ENCODE measurements at regions not wholly inside any gene's neighbourhood (a gene's known extent, or its start where the extent isn't known, plus 50 kb on each side); places are given as distances from the start of the nearest gene placed in this dataset.
"Not testable (repeated sequence)": the region's sequence is repeated elsewhere in the genome, so short reads cannot be mapped to it uniquely, and the experiment has no call there.

DNA sequence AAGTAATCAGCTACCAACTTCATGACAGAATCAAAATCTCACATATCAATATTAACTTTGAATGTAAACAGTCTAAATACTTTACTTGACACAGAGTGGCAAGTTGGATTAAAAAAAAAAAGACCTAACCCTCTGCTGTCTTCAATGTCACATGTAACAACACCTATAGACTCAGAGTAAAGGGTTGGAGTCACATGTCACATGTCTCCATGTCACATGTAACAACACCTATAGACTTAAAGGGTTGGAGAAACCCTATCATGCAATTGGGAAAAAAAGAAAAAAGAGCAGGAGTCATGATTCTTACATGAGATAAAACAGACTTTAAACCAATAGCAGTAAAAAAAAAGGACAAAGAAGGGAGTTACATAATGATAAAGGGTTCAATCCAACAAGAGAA is 665.3 kb upstream of the LRRTM1 start:
- no peak overlapping the region for H3K4me3 ChIP-seq
- in situ Hi-C loops (cut with MboI; ENCODE audit: low pct_unique_long_range_greater_than_20kb in 2 of 9, low sequenced_read_pairs in 9 of 9, unreplicated experiment in 9 of 9): no loop called here
- H3K4me1 ChIP-seq (replicated peaks in 1 of 2): no peaks in the 10 kb centered on the region
- H3K27ac ChIP-seq: no peak overlapping the region
- no peak for ATAC-seq (replicated peaks in 6 of 8)

DNA sequence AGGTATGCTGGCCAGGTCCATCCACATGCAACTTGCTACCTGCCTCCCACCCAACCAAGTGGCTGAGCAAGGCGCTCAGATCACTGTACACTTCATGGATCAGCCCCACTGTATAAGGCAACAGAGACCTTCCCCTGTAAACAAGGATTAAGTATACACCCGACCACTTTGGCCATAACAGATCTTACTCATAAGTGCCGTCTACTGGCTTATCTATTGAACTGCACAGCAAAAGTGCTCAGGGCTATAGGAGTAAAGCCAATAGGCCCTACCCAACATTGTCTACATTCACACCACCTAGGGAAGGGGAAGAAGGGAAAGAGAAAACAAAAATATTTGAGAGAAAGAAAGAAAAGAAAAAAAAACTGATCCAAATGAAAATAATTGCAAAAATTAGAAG is 663.9 kb upstream of the LRRTM1 start:
- Histone ChIP-seq H3K27ac (no peak overlapping the region), H3K4me3 (no peak overlapping the region), H3K4me1 (replicated peaks in 1 of 2) (no peaks in the 10 kb centered on the region)
- ATAC-seq (replicated peaks in 6 of 8): no peak
- in situ Hi-C loops (cut with MboI; ENCODE audit: low pct_unique_long_range_greater_than_20kb in 2 of 9, low sequenced_read_pairs in 9 of 9, unreplicated experiment in 9 of 9): no loop called here
- 7 to 100% (median 53%) methylated on average over 1 to 3 of the region's 3 CpGs; no CpG with 5 or more reads in 2 of the 10 experiments for WGBS, 10 experiments

DNA sequence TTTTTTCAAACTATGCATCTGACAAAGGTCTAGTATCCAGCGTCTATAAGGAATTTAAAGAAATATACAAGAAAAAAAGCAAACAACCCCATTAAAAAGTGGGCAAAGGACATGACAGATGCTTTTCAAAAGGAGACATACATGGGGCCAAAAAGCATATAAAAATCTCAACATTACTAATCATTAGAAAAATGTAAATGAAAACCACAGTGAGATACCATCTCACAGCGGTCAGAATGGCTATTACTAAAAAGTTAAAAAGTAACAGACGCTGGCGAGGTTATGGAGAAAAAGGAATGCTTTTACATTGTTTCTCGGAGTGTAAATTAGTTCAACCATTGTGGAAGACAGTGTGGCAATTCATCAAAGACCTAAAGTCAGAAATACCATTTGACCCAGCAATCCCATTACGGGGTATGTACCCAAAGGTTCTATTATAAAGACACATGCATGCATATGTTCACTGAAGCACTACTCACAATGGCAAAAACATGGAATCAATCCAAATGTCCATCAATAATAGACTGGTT is 643.1 kb upstream of the LRRTM1 start:
- Histone ChIP-seq H3K27ac (no peak overlapping the region), H3K4me1 (replicated peaks in 1 of 2) (no peaks in the 10 kb centered on the region), H3K4me3 (no peak overlapping the region)
- ATAC-seq (replicated peaks in 6 of 8): no peak
- in situ Hi-C loops (cut with MboI; ENCODE audit: low pct_unique_long_range_greater_than_20kb in 2 of 9, low sequenced_read_pairs in 9 of 9, unreplicated experiment in 9 of 9): no loop called here
- 22 to 62% (median 39%) methylated on average over 1 to 6 of the region's 6 CpGs for WGBS, 10 experiments

DNA sequence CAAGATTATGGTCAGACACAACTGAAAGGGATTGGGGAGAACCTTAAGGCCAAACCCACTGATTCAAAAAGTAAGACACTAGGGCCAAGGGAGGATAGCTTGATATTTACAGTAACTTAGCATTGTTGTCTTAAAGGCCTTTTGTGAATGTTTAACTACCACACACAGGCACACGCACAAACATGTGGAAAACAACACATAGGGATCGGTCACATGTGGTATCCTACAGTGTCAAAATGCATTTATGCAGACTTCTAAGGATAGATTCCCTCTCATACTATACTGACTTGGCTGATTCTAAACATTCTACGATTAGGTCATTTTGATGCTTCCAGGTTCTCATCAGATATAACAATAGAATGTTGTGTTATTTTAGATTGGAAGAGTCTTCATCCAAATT is 638.9 kb upstream of the LRRTM1 start:
- H3K4me3 ChIP-seq: no peak overlapping the region
- 0 to 100% (median 73%) methylated on average over 1 to 3 of the region's 3 CpGs; no CpG with 5 or more reads in 1 of the 10 experiments for WGBS, 10 experiments
- no peaks in the 10 kb centered on the region for H3K4me1 ChIP-seq (replicated peaks in 1 of 2)
- no peak for ATAC-seq (replicated peaks in 6 of 8)
- in situ Hi-C loops (cut with MboI; ENCODE audit: low pct_unique_long_range_greater_than_20kb in 2 of 9, low sequenced_read_pairs in 9 of 9, unreplicated experiment in 9 of 9): no loop called here
- H3K27ac ChIP-seq: no peak overlapping the region

DNA sequence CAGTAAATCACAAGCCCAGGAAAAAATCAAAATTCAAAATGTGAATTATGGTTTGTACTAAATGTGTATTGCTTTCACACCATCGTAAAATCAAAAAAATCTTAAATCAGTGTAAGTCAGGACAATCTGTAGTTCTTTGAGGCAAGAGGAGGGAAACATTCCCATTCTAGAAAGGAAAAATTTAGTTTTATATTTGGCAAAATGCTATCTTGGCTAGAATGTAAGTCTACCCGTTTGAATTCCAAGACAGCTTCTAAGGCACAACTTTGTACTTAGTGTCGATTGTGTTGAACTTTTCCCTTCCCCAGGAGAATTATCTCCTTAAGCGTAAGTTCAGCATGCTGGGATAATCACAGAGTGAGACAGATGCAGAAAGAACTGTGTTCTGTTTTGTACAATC is 638.2 kb upstream of the LRRTM1 start:
- no peak for ATAC-seq (replicated peaks in 6 of 8)
- in situ Hi-C loops (cut with MboI; ENCODE audit: low pct_unique_long_range_greater_than_20kb in 2 of 9, low sequenced_read_pairs in 9 of 9, unreplicated experiment in 9 of 9): no loop called here
- WGBS, 10 experiments: 0 to 100% (median 93%) methylated on average over 1 to 4 of the region's 4 CpGs; no CpG with 5 or more reads in 1 of the 10 experiments
- Histone ChIP-seq H3K4me1 (replicated peaks in 1 of 2) (no peaks in the 10 kb centered on the region), H3K27ac (no peak overlapping the region), H3K4me3 (no peak overlapping the region)

DNA sequence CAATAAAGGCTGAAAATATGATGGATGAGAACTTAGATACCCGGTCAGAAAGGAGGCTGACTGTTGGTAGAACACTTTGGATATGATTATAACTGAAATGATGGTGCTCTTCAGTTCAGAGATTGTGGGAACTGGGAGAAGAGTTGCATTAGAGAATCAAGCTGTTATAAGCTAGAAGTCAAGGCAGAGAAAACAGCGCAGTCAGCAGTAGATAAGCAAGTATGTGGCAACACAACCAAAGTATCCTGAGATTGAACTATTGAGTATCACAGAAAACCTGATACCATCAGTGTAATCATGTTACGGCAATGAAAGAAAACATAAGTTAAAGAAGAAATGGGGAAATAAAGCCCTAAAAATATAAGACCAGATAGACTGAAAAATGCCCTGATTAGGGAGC is 633.9 kb upstream of the LRRTM1 start:
- no peak overlapping the region for H3K27ac ChIP-seq
- WGBS, 10 experiments: 0 to 93% (median 63%) methylated on average over 1 to 3 of the region's 3 CpGs
- in situ Hi-C loops (cut with MboI; ENCODE audit: low pct_unique_long_range_greater_than_20kb in 2 of 9, low sequenced_read_pairs in 9 of 9, unreplicated experiment in 9 of 9): no loop called here
- ATAC-seq (replicated peaks in 6 of 8): no peak
- H3K4me1 ChIP-seq (replicated peaks in 1 of 2): no peaks in the 10 kb centered on the region
- no peak overlapping the region for H3K4me3 ChIP-seq

DNA sequence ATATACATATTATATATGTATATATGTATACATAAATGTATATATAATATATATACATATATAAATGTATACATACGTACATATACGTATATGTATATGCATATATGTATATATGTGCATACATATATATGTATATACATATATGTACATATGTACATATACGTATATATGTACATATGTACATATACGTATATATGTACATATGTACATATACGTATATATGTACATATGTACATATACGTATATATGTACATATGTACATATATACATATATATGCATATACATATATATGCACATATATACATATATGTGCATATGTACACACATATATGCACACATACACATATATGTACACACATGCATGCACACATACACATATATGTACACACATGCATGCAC is 627.3 kb upstream of the LRRTM1 start:
- H3K4me1 ChIP-seq (replicated peaks in 1 of 2); H3K4me3 ChIP-seq; H3K27ac ChIP-seq; ATAC-seq (replicated peaks in 6 of 8); in situ Hi-C loops (cut with MboI; ENCODE audit: low pct_unique_long_range_greater_than_20kb in 2 of 9, low sequenced_read_pairs in 9 of 9, unreplicated experiment in 9 of 9): not testable (repeated sequence)
- 47 to 80% methylated on average over 1 to 3 of the region's 6 CpGs; no CpG with 5 or more reads in 8 of the 10 experiments for WGBS, 10 experiments

DNA sequence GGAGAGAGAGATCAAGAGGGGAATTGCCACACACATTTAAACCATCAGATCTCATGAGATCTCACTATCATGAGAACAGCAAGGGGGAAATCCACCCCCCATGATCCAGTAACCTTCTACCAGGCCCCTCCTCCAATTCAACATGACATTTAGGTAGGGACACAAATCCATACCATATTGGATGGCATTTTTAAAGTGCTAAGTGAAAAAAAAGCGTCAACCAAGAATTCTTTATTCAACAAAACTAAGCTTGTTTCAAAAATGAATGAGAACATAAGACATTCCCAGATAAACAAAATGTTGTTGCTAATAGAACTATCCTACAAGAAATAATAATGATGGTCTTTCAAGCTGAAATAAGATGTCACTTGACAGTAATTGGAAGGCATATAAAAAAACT is 626.2 kb upstream of the LRRTM1 start:
- no peak for ATAC-seq (replicated peaks in 6 of 8)
- no peak overlapping the region for H3K4me3 ChIP-seq
- no peak overlapping the region for H3K27ac ChIP-seq
- WGBS, 10 experiments: 17 to 100% (median 80%) methylated on average over 1 of the region's 1 CpG; no CpG with 5 or more reads in 3 of the 10 experiments
- in situ Hi-C loops (cut with MboI; ENCODE audit: low pct_unique_long_range_greater_than_20kb in 2 of 9, low sequenced_read_pairs in 9 of 9, unreplicated experiment in 9 of 9): no loop called here
- H3K4me1 ChIP-seq (replicated peaks in 1 of 2): no peaks in the 10 kb centered on the region

DNA sequence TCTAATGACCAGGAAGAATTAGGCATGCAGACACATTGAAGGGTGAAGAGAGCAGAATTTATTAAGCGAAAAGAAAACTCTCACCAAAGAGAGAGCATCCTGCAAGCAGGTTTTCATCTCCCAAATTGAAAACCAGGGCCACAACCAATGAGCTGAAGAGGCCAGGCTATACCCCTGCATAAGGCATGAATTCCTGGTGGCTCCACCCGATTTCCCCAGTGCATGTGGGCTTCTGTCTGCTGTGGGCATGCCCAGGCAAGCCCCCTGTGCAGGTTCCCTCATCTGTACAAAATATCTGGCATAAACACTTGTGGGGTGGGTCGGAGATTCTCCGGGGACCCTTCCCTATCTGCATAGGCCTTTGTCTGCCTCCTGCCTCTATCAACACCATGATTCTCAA is 621.6 kb upstream of the LRRTM1 start:
- Histone ChIP-seq H3K4me3 (no peak overlapping the region), H3K4me1 (replicated peaks in 1 of 2) (no peaks in the 10 kb centered on the region), H3K27ac (no peak overlapping the region)
- ATAC-seq (replicated peaks in 6 of 8): peak in 2 of 8 experiments; percentile 52 to 84
- in situ Hi-C loops (cut with MboI; ENCODE audit: low pct_unique_long_range_greater_than_20kb in 2 of 9, low sequenced_read_pairs in 9 of 9, unreplicated experiment in 9 of 9): no loop called here
- 0 to 100% (median 65%) methylated on average over 1 to 4 of the region's 4 CpGs; no CpG with 5 or more reads in 2 of the 10 experiments for WGBS, 10 experiments

DNA sequence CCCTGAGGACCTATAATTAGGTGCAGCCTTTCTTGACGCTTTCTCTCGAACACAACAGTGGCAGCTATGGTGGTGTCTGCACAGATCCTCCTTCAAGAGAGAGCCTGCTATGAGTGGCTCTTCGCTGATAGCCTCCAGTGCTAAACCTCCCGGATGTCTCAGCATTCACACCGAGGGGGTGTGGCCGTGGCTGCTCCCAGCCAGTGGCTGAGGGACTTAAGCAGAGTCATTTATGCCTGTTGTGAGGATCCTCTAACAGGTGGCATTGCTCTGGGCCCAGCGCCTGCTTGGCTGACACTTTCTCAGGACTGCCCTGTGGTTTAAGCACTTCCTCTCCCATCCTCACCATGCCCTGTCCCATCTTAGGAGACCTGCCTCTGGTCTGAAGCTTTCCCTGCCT is 592.0 kb upstream of the LRRTM1 start:
- no peak for ATAC-seq (replicated peaks in 6 of 8)
- no peak overlapping the region for H3K4me3 ChIP-seq
- in situ Hi-C loops (cut with MboI; ENCODE audit: low pct_unique_long_range_greater_than_20kb in 2 of 9, low sequenced_read_pairs in 9 of 9, unreplicated experiment in 9 of 9): no loop called here
- 14 to 100% (median 62%) methylated on average over 1 to 4 of the region's 7 CpGs; no CpG with 5 or more reads in 2 of the 10 experiments for WGBS, 10 experiments
- no peaks in the 10 kb centered on the region for H3K4me1 ChIP-seq (replicated peaks in 1 of 2)
- H3K27ac ChIP-seq: no peak overlapping the region

DNA sequence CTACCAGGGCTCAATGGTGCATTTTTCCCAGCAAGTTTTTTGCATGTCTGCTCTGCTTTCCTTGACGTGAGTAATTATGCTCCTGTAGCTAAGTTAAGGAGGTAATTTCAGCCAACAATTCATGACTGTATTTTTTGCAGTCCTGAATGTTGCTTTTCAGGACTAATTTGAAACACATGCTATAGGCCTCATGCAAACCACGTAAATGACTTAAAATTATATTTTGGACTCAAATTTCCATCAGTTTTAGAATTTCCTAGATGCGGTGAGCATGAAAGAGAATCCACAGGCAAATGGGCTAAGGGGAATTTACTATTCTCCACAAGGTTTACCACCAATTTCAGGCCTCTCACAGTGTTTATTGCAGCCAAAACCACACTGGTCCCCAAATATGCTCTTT is 589.9 kb upstream of the LRRTM1 start:
- H3K27ac ChIP-seq: no peak overlapping the region
- WGBS, 10 experiments: 0 to 100% (median 83%) methylated on average over 1 to 3 of the region's 3 CpGs
- in situ Hi-C loops (cut with MboI; ENCODE audit: low pct_unique_long_range_greater_than_20kb in 2 of 9, low sequenced_read_pairs in 9 of 9, unreplicated experiment in 9 of 9): no loop called here
- ATAC-seq (replicated peaks in 6 of 8): no peak
- no peaks in the 10 kb centered on the region for H3K4me1 ChIP-seq (replicated peaks in 1 of 2)
- H3K4me3 ChIP-seq: no peak overlapping the region

DNA sequence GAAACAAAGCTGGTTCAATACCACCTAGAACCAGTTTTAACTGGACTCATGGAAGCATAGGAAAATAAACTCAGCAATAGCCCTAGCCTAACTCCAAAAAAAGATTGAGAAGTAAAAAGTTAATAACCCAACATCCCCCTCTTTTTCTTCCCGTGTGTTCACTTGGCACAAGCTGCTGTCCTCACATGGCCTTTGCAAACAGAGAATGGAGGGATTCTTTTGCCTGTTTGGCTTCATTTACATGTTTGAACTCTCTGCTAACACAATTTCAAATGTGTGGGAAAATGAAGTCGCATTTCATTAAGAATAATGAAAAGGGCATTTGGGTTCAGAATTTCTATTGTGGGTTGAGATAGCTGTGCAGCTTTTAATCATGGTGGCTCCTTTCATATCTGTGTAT is 589.2 kb upstream of the LRRTM1 start:
- whole genome bisulfite sequencing, 10 experiments: 0 to 79% (median 43%) methylated on average over 1 to 2 of the region's 2 CpGs; no CpG with 5 or more reads in 2 of the 10 experiments
- no peak overlapping the region for H3K27ac ChIP-seq
- H3K4me1 ChIP-seq (replicated peaks in 1 of 2): no peaks in the 10 kb centered on the region
- ATAC-seq (replicated peaks in 6 of 8): peak in 4 of 8 experiments; percentile 18 to 60 (median 41)
- in situ Hi-C loops (cut with MboI; ENCODE audit: low pct_unique_long_range_greater_than_20kb in 2 of 9, low sequenced_read_pairs in 9 of 9, unreplicated experiment in 9 of 9): no loop called here
- no peak overlapping the region for H3K4me3 ChIP-seq

DNA sequence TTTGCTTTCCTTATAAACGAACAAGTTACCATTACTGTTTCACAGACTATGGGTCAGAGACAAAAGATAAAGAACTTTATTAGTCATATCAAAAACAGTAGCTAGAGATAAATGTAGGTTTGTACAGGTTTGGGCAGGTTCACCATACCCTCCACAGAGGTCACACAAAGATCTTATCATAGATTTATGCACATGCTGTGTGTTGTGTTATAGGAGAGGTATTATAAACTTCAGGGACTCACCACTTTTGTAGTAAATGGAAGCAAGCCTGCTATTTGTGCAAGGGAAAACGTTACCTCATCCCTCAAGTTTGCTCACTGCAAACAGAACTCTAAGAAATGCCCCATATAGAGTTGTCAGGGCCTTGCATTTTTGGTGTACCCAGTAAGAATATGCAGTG is 584.5 kb upstream of the LRRTM1 start:
- H3K4me3 ChIP-seq: no peak overlapping the region
- in situ Hi-C loops (cut with MboI; ENCODE audit: low pct_unique_long_range_greater_than_20kb in 2 of 9, low sequenced_read_pairs in 9 of 9, unreplicated experiment in 9 of 9): no loop called here
- H3K27ac ChIP-seq: no peak overlapping the region
- H3K4me1 ChIP-seq (replicated peaks in 1 of 2): peaks cover 0 to 4% of the 10 kb centered on the region in 2 donors
- WGBS, 10 experiments: 0 to 100% (median 73%) methylated on average over 1 to 2 of the region's 2 CpGs; no CpG with 5 or more reads in 2 of the 10 experiments
- ATAC-seq (replicated peaks in 6 of 8): peak in 1 of 8 experiments; percentile 65

DNA sequence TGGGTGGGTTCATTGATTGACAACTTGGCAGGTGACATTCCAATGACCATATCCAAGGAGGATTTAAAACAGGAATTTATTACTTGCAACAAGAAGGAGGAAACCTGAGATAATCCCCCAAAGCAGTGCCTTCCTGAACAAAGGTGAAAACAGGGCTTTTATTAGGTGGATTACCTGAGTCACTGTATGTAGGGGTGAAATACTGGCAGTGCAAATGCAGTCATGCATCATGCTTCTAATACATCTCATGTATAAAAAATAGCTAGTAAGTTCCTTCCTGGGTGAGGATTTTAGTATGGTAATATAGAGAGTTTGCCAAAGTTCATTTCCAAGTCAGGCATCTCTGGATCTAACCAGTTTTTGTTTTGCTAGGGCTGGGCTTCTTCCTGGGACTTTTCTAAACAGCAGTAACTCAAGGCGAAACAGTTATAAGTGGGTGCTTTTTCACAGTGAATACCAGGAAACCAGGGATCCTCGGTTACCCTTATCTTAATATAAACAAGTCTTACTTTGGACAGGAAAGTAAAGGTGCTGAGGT is 583.4 kb upstream of the LRRTM1 start:
- WGBS, 10 experiments: 0 to 100% (median 71%) methylated on average over 1 to 2 of the region's 2 CpGs; no CpG with 5 or more reads in 2 of the 10 experiments
- Histone ChIP-seq H3K4me1 (replicated peaks in 1 of 2) (peaks cover 0 to 4% of the 10 kb centered on the region in 2 donors), H3K27ac (no peak overlapping the region), H3K4me3 (no peak overlapping the region)
- ATAC-seq (replicated peaks in 6 of 8): peak in 4 of 8 experiments; percentile 9 to 24 (median 17)
- in situ Hi-C loops (cut with MboI; ENCODE audit: low pct_unique_long_range_greater_than_20kb in 2 of 9, low sequenced_read_pairs in 9 of 9, unreplicated experiment in 9 of 9): no loop called here

Measured in motor neuron (in vitro differentiated cells).